HUES6 (cell line): ENCODE measurements at regions not wholly inside any gene's neighbourhood (a gene's known extent, or its start where the extent isn't known, plus 50 kb on each side); places are given as distances from the start of the nearest gene placed in this dataset.

ENCODE experiments used
- H3K27ac ChIP-seq: 2 replicates; pipeline ENCODE4 v1.7.0; 2013; ENCODE audit warnings: low read depth, mild to moderate bottlenecking, low read length, inconsistent platforms
- H3K27me3 ChIP-seq: 2 replicates; pipeline ENCODE4 v1.6.1; 2013; ENCODE audit warnings: low read length; ENCODE audit not compliant: control insufficient read depth, insufficient read depth
- H3K36me3 ChIP-seq: 2 replicates; pipeline ENCODE4 v1.6.1; 2013; ENCODE audit warnings: low read length; ENCODE audit not compliant: control insufficient read depth, insufficient read depth
- H3K4me1 ChIP-seq: 2 replicates; pipeline ENCODE4 v1.6.1; 2013; ENCODE audit warnings: low read length; ENCODE audit not compliant: control insufficient read depth, insufficient read depth
- H3K4me3 ChIP-seq: 2 replicates; pipeline ENCODE4 v1.5.1; 2013; ENCODE audit warnings: low read depth, low read length
- H3K9ac ChIP-seq: one replicate; pipeline ENCODE4 v1.6.1; 2013; ENCODE audit warnings: mild to moderate bottlenecking, low read length
- H3K9me3 ChIP-seq: 2 replicates; pipeline ENCODE4 v1.6.1; 2013; ENCODE audit warnings: low read depth, low read length; ENCODE audit not compliant: control insufficient read depth, insufficient read depth

- Histone ChIP-seq H3K9me3 (no peaks in the 10 kb centered on the region), H3K4me1 (no peaks in the 10 kb centered on the region), H3K9ac (no peak overlapping the region), H3K4me3 (no peak overlapping the region), H3K27ac (no peak overlapping the region), H3K36me3 (no peaks in the 10 kb centered on the region), H3K27me3 (no peaks in the 10 kb centered on the region)
Measured at GRCh38 chr3:81311321-81311720, 450.1 kb downstream of the GBE1 start.

GRCh38 chr3:81308306-81308705 lies 453.1 kb downstream of the GBE1 start:
- no peak overlapping the region for H3K9ac ChIP-seq
- H3K4me1 ChIP-seq, result no peaks in the 10 kb centered on the region
- H3K27ac ChIP-seq, result no peak overlapping the region
- H3K9me3 ChIP-seq, result no peaks in the 10 kb centered on the region
- no peaks in the 10 kb centered on the region for H3K36me3 ChIP-seq
- H3K27me3 ChIP-seq, result no peaks in the 10 kb centered on the region
- no peak overlapping the region for H3K4me3 ChIP-seq

- Histone ChIP-seq H3K27ac (no peak overlapping the region), H3K9ac (no peak overlapping the region), H3K9me3 (no peaks in the 10 kb centered on the region), H3K4me3 (no peak overlapping the region), H3K27me3 (no peaks in the 10 kb centered on the region), H3K4me1 (no peaks in the 10 kb centered on the region), H3K36me3 (no peaks in the 10 kb centered on the region)
Measured at GRCh38 chr3:81307221-81307620, 454.2 kb downstream of the GBE1 start.

GRCh38 chr3:81303321-81303720 lies 458.1 kb downstream of the GBE1 start:
- no peaks in the 10 kb centered on the region for H3K27me3 ChIP-seq
- H3K36me3 ChIP-seq, result no peaks in the 10 kb centered on the region
- no peak overlapping the region for H3K9ac ChIP-seq
- H3K4me1 ChIP-seq, result no peaks in the 10 kb centered on the region
- no peak overlapping the region for H3K27ac ChIP-seq
- no peak overlapping the region for H3K4me3 ChIP-seq
- H3K9me3 ChIP-seq, result no peaks in the 10 kb centered on the region

GRCh38 chr3:81302045-81302444 lies 459.4 kb downstream of the GBE1 start:
- no peak overlapping the region for H3K9ac ChIP-seq
- no peak overlapping the region for H3K4me3 ChIP-seq
- H3K27ac ChIP-seq, result no peak overlapping the region
- no peaks in the 10 kb centered on the region for H3K27me3 ChIP-seq
- no peaks in the 10 kb centered on the region for H3K9me3 ChIP-seq
- H3K4me1 ChIP-seq, result no peaks in the 10 kb centered on the region
- H3K36me3 ChIP-seq, result no peaks in the 10 kb centered on the region

- H3K27me3 ChIP-seq, result no peaks in the 10 kb centered on the region
- no peak overlapping the region for H3K4me3 ChIP-seq
- H3K27ac ChIP-seq, result no peak overlapping the region
- no peaks in the 10 kb centered on the region for H3K9me3 ChIP-seq
- no peaks in the 10 kb centered on the region for H3K36me3 ChIP-seq
- H3K9ac ChIP-seq, result no peak overlapping the region
- no peaks in the 10 kb centered on the region for H3K4me1 ChIP-seq
Measured at GRCh38 chr3:81301230-81301629, 460.2 kb downstream of the GBE1 start.

- no peaks in the 10 kb centered on the region for H3K4me1 ChIP-seq
- H3K9me3 ChIP-seq, result no peaks in the 10 kb centered on the region
- H3K27me3 ChIP-seq, result no peaks in the 10 kb centered on the region
- no peaks in the 10 kb centered on the region for H3K36me3 ChIP-seq
- H3K27ac ChIP-seq, result no peak overlapping the region
- no peak overlapping the region for H3K9ac ChIP-seq
- no peak overlapping the region for H3K4me3 ChIP-seq
Measured at GRCh38 chr3:81300324-81300927, 461.0 kb downstream of the GBE1 start.

- no peaks in the 10 kb centered on the region for H3K27me3 ChIP-seq
- no peaks in the 10 kb centered on the region for H3K4me1 ChIP-seq
- no peak overlapping the region for H3K9ac ChIP-seq
- H3K36me3 ChIP-seq, result no peaks in the 10 kb centered on the region
- H3K27ac ChIP-seq, result no peak overlapping the region
- no peaks in the 10 kb centered on the region for H3K9me3 ChIP-seq
- H3K4me3 ChIP-seq, result no peak overlapping the region
Measured at GRCh38 chr3:81299481-81299880, 462.0 kb downstream of the GBE1 start.

GRCh38 chr3:81295906-81296577 lies 465.4 kb downstream of the GBE1 start:
- no peak overlapping the region for H3K27ac ChIP-seq

GRCh38 chr3:81293156-81293555 lies 468.3 kb downstream of the GBE1 start:
- Histone ChIP-seq H3K36me3 (no peaks in the 10 kb centered on the region), H3K4me1 (no peaks in the 10 kb centered on the region), H3K9ac (no peak overlapping the region), H3K9me3 (no peaks in the 10 kb centered on the region), H3K27ac (no peak overlapping the region), H3K4me3 (no peak overlapping the region), H3K27me3 (no peaks in the 10 kb centered on the region)

More at GRCh38 chr3:81295906-81296577, 465.4 kb downstream of the GBE1 start:
- no peaks in the 10 kb centered on the region for H3K27me3 ChIP-seq
- H3K9me3 ChIP-seq, result no peaks in the 10 kb centered on the region
- no peak overlapping the region for H3K4me3 ChIP-seq
- H3K36me3 ChIP-seq, result no peaks in the 10 kb centered on the region
- H3K4me1 ChIP-seq, result no peaks in the 10 kb centered on the region
- H3K9ac ChIP-seq, result no peak overlapping the region

- Histone ChIP-seq H3K9ac (no peak overlapping the region), H3K4me1 (no peaks in the 10 kb centered on the region), H3K27ac (no peak overlapping the region), H3K4me3 (no peak overlapping the region), H3K36me3 (no peaks in the 10 kb centered on the region), H3K9me3 (no peaks in the 10 kb centered on the region), H3K27me3 (no peaks in the 10 kb centered on the region)
Measured at GRCh38 chr3:81291586-81291985, 469.9 kb downstream of the GBE1 start.
